ENCODE measurements at regions not wholly inside any gene's neighbourhood (a gene's known extent, or its start where the extent isn't known, plus 50 kb on each side); places are given as distances from the start of the nearest gene placed in this dataset.

GRCh38 chr12:107287436-107288413 is 194.4 kb upstream of the CRY1 start:
- Mint-ChIP-seq H3K27ac (peak overlapping the region; percentile 10 to 70), H3K36me3 (no peaks in the 10 kb centered on the region), H3K4me3 (peak overlapping the region in 1 of 3 donors; percentile 9), H3K9me3 (peaks cover 0 to 4% (median 0%) of the 10 kb centered on the region in 3 donors), H3K27me3 (no peaks in the 10 kb centered on the region), H3K4me1 (peaks cover 10 to 12% (median 11%) of the 10 kb centered on the region in 3 donors)
- ChIA-PET CTCF (no interaction called here), POLR2A (no interaction called here)
- Histone ChIP-seq H3K27ac (ENCODE audit: low read length) (no peak overlapping the region), H3K9me3 (no peaks in the 10 kb centered on the region), H3K36me3 (ENCODE audit: control insufficient read depth in 2 of 2, extremely low read depth in 1 of 2, insufficient read depth in 1 of 2, low read length in 1 of 2) (no peaks in the 10 kb centered on the region), H3K4me3 (ENCODE audit: control insufficient read depth in 1 of 2, extremely low read depth in 1 of 2, low read length in 1 of 2) (no peak overlapping the region), H3K27me3 (replicated peaks in 1 of 2; ENCODE audit: control insufficient read depth in 2 of 2, extremely low read depth in 1 of 2, insufficient read depth in 2 of 2, low read length in 1 of 2) (no peaks in the 10 kb centered on the region), H3K4me1 (ENCODE audit: control insufficient read depth in 1 of 2, extremely low read depth in 1 of 2, insufficient read depth in 2 of 2, low read length in 2 of 2) (peaks cover 8 to 9% of the 10 kb centered on the region in 2 experiments)
- 52% methylated on average over 4 of the region's 11 CpGs for WGBS (ENCODE audit: insufficient coverage)
- DNase-seq (peak in 3 of 35 experiments; percentile 2 to 23 (median 8)), ATAC-seq (replicated peaks in 1 of 4) (peak in 3 of 4 experiments; percentile 38 to 79 (median 62))

- no peak overlapping the region for H3K4me3 Mint-ChIP-seq
- POLR2A ChIA-PET: no interaction called here
- no peak overlapping the region for H3K27ac Mint-ChIP-seq
Measured at GRCh38 chr12:107288414-107289127, 195.2 kb upstream of the CRY1 start.

GRCh38 chr12:107291018-107291417 is 197.7 kb upstream of the CRY1 start:
- Mint-ChIP-seq H3K27ac (no peak overlapping the region), H3K9me3 (no peaks in the 10 kb centered on the region), H3K4me1 (peaks cover 10 to 12% (median 11%) of the 10 kb centered on the region in 3 donors), H3K4me3 (no peak overlapping the region), H3K36me3 (no peaks in the 10 kb centered on the region), H3K27me3 (no peaks in the 10 kb centered on the region)
- ChIA-PET CTCF (no interaction called here), POLR2A (no interaction called here)
- no peaks in the 10 kb centered on the region for H3K36me3 ChIP-seq (ENCODE audit: control insufficient read depth in 2 of 2, extremely low read depth in 1 of 2, insufficient read depth in 1 of 2, low read length in 1 of 2)
- no peaks in the 10 kb centered on the region for H3K9me3 ChIP-seq
- H3K27me3 ChIP-seq (replicated peaks in 1 of 2; ENCODE audit: control insufficient read depth in 2 of 2, extremely low read depth in 1 of 2, insufficient read depth in 2 of 2, low read length in 1 of 2): no peaks in the 10 kb centered on the region
- 100% methylated on average over 4 of the region's 7 CpGs for WGBS (ENCODE audit: insufficient coverage)
- H3K4me3 ChIP-seq (ENCODE audit: control insufficient read depth in 1 of 2, extremely low read depth in 1 of 2, low read length in 1 of 2): no peak overlapping the region
- H3K4me1 ChIP-seq (ENCODE audit: control insufficient read depth in 1 of 2, extremely low read depth in 1 of 2, insufficient read depth in 2 of 2, low read length in 2 of 2): peaks cover 8 to 9% of the 10 kb centered on the region in 2 experiments
- no peak overlapping the region for H3K27ac ChIP-seq (ENCODE audit: low read length)
- ATAC-seq (replicated peaks in 1 of 4) (no peak), DNase-seq (no peak)

More at GRCh38 chr12:107288414-107289127, 195.2 kb upstream of the CRY1 start:
- H3K27me3 ChIP-seq (replicated peaks in 1 of 2; ENCODE audit: control insufficient read depth in 2 of 2, extremely low read depth in 1 of 2, insufficient read depth in 2 of 2, low read length in 1 of 2): no peaks in the 10 kb centered on the region
- no peak overlapping the region for H3K27ac ChIP-seq (ENCODE audit: low read length)
- WGBS (ENCODE audit: insufficient coverage): 99% methylated on average over 9 of the region's 15 CpGs
- ATAC-seq (replicated peaks in 1 of 4) (no peak), DNase-seq (no peak)
- no peaks in the 10 kb centered on the region for H3K36me3 Mint-ChIP-seq
- peaks cover 8 to 9% of the 10 kb centered on the region in 2 experiments for H3K4me1 ChIP-seq (ENCODE audit: control insufficient read depth in 1 of 2, extremely low read depth in 1 of 2, insufficient read depth in 2 of 2, low read length in 2 of 2)
- peaks cover 10 to 12% (median 11%) of the 10 kb centered on the region in 3 donors for H3K4me1 Mint-ChIP-seq
- no peaks in the 10 kb centered on the region for H3K36me3 ChIP-seq (ENCODE audit: control insufficient read depth in 2 of 2, extremely low read depth in 1 of 2, insufficient read depth in 1 of 2, low read length in 1 of 2)
- H3K9me3 ChIP-seq: no peaks in the 10 kb centered on the region
- no peaks in the 10 kb centered on the region for H3K27me3 Mint-ChIP-seq
- H3K4me3 ChIP-seq (ENCODE audit: control insufficient read depth in 1 of 2, extremely low read depth in 1 of 2, low read length in 1 of 2): no peak overlapping the region
- H3K9me3 Mint-ChIP-seq: peaks cover 0 to 4% (median 0%) of the 10 kb centered on the region in 3 donors
- CTCF ChIA-PET: no interaction called here

GRCh38 chr12:107296681-107297089 is 203.3 kb upstream of the CRY1 start:
- no peaks in the 10 kb centered on the region for H3K36me3 ChIP-seq (ENCODE audit: control insufficient read depth in 2 of 2, extremely low read depth in 1 of 2, insufficient read depth in 1 of 2, low read length in 1 of 2)
- H3K4me3 ChIP-seq (ENCODE audit: control insufficient read depth in 1 of 2, extremely low read depth in 1 of 2, low read length in 1 of 2): no peak overlapping the region
- no peak overlapping the region for H3K27ac ChIP-seq (ENCODE audit: low read length)
- H3K27me3 Mint-ChIP-seq: no peaks in the 10 kb centered on the region
- no peaks in the 10 kb centered on the region for H3K9me3 Mint-ChIP-seq
- 80% methylated on average over 3 of the region's 6 CpGs for WGBS (ENCODE audit: insufficient coverage)
- CTCF ChIA-PET: interaction anchor here in 1 of 2 donors (0.6 kb wide), 1 partner anchor 379 kb away, joined by 3 read pairs; no protein-coding TSS in a partner anchor
- no peaks in the 10 kb centered on the region for H3K9me3 ChIP-seq
- DNase-seq (no peak), ATAC-seq (replicated peaks in 1 of 4) (no peak)
- no peak overlapping the region for H3K4me3 Mint-ChIP-seq
- H3K27ac Mint-ChIP-seq: no peak overlapping the region
- peaks cover 4 to 8% (median 6%) of the 10 kb centered on the region in 3 donors for H3K4me1 Mint-ChIP-seq
- no peaks in the 10 kb centered on the region for H3K36me3 Mint-ChIP-seq
- peaks cover 0 to 7% of the 10 kb centered on the region in 2 experiments for H3K4me1 ChIP-seq (ENCODE audit: control insufficient read depth in 1 of 2, extremely low read depth in 1 of 2, insufficient read depth in 2 of 2, low read length in 2 of 2)
- no peaks in the 10 kb centered on the region for H3K27me3 ChIP-seq (replicated peaks in 1 of 2; ENCODE audit: control insufficient read depth in 2 of 2, extremely low read depth in 1 of 2, insufficient read depth in 2 of 2, low read length in 1 of 2)
- POLR2A ChIA-PET: no interaction called here

- Histone ChIP-seq H3K36me3 (ENCODE audit: control insufficient read depth in 2 of 2, extremely low read depth in 1 of 2, insufficient read depth in 1 of 2, low read length in 1 of 2) (no peaks in the 10 kb centered on the region), H3K27me3 (replicated peaks in 1 of 2; ENCODE audit: control insufficient read depth in 2 of 2, extremely low read depth in 1 of 2, insufficient read depth in 2 of 2, low read length in 1 of 2) (no peaks in the 10 kb centered on the region), H3K27ac (ENCODE audit: low read length) (no peak overlapping the region), H3K9me3 (no peaks in the 10 kb centered on the region), H3K4me1 (ENCODE audit: control insufficient read depth in 1 of 2, extremely low read depth in 1 of 2, insufficient read depth in 2 of 2, low read length in 2 of 2) (peaks cover 0 to 2% of the 10 kb centered on the region in 2 experiments), H3K4me3 (ENCODE audit: control insufficient read depth in 1 of 2, extremely low read depth in 1 of 2, low read length in 1 of 2) (no peak overlapping the region)
- no peaks in the 10 kb centered on the region for H3K9me3 Mint-ChIP-seq
- H3K27ac Mint-ChIP-seq: no peak overlapping the region
- H3K36me3 Mint-ChIP-seq: no peaks in the 10 kb centered on the region
- no peaks in the 10 kb centered on the region for H3K27me3 Mint-ChIP-seq
- no CpG with 5 or more reads among the region's 2 CpGs for WGBS (ENCODE audit: insufficient coverage)
- ATAC-seq (replicated peaks in 1 of 4) (no peak), DNase-seq (no peak)
- H3K4me3 Mint-ChIP-seq: no peak overlapping the region
- POLR2A ChIA-PET: no interaction called here
- CTCF ChIA-PET: no interaction called here
- no peaks in the 10 kb centered on the region for H3K4me1 Mint-ChIP-seq
Measured at GRCh38 chr12:107302649-107303341, 209.4 kb upstream of the CRY1 start.

All from T-cell (primary cell).